SW 1271 (cell line): ENCODE measurements at regions not wholly inside any gene's neighbourhood (a gene's known extent, or its start where the extent isn't known, plus 50 kb on each side); places are given as distances from the start of the nearest gene placed in this dataset.
A peak's percentile ranks its signal among the peaks of the same experiment; 100 is the strongest.

Source experiments
- DNase-seq, 2 experiments: peaks; one replicate each; lab custom pipeline; 2025; lab: John Stamatoyannopoulos, UW

DNA sequence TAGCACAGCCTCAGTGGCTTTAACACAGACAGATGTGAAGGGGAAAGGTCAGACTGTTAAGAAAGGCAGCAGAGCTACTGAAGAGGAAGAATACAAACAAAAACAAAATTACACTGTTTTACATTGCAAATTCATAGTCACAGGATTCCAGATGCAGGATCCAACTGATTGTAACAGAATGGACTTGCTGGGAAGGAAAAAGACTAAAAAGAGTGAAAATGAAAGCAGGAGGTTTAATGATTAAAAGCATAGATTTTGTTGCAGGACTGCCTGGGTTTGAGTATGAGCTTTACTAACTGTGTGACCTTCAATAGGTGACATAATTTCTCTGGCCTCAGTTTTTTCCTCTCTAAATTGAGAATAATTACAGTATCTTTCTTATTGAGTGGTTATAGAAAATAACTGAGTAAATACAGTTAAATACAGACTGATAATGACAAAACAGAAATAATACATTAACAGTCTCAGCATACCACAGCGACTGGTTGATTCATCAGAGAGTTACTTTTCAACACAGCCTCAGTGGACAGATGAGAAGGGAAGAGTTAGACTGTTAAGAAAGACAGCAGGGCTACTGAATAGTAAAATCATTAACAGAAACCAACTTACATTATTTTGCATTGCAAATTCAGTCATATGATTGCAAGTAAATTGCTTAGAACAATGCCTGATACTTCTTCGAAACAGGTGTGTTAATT is 704.2 kb upstream of the TENM4 start:
- no peak for DNase-seq

DNA sequence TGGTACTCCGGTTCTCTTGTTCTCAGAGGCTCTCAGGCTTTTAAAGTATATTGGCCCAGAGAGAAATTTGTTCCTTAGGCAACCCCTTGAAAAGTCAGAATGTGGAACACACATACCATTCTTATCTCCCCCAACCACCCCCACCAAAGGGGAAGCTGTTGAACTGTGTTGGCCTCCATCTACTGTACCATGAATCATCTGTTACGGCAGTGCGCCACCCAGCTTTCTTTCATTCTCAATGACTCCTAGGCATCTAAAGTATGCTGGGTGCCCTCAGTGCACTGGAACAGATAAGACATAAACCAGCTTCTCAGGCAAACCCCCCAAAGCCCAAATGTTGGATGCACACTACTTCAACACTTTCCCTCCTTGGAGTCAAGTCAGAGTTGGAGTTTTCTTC is 696.2 kb upstream of the TENM4 start:
- no peak for DNase-seq

DNA sequence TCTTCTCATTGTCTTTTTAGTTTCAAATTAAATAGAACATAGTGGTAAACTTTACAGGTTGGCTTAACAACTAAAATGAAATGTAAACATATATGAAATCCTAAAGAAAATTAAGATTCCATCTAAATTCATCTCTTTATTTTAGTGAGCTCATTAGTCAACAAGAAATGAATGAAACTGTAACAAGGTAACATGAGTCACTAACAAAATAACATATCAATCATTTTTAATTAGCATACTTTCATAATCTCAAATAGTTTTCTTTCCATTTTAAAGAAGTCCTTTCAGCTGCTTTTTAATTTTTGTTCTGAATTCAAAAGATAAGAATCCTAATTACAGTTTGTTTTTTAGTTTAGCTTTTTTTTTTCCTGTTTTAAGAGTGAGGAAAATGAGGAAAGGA is 688.6 kb upstream of the TENM4 start:
- DNase-seq, result no peak

DNA sequence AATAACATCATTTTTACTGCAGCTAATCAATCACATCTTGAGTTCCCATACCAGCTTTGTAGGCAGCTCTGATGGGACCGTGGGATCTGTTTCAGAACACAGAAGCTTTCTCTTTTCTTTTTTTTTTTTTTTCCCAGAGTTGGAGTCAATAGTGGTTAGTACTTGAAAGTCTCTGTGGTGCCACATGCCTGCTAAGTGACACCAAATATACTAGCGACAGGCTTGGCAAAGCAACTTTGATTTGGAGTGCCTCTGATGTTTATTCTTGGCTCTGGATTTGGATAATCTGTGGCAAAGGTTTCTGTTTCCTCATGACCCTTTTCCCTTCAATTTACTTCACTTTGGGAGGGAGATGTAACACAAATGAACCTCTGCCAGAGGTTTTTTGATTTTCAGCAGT is 681.4 kb upstream of the TENM4 start:
- no peak for DNase-seq

DNA sequence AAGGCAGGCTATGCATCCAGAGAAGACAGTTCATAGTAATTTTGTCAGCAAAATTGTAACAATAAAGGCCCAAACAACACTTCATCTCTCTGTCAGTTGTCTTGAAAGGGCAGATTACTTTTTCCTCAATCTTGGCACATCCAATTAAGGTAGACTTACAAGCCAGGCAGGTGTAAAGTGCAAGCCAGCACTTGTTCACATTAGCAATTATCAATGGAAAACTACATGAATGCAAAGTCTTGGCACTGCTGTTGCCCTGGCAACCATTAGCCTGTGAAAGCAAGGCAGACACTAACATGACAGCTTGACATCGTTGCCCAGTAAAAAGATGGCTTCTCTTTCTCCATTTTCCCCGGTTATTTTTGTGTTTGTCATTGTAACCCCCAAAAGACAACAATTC is 677.2 kb upstream of the TENM4 start:
- no peak for DNase-seq

DNA sequence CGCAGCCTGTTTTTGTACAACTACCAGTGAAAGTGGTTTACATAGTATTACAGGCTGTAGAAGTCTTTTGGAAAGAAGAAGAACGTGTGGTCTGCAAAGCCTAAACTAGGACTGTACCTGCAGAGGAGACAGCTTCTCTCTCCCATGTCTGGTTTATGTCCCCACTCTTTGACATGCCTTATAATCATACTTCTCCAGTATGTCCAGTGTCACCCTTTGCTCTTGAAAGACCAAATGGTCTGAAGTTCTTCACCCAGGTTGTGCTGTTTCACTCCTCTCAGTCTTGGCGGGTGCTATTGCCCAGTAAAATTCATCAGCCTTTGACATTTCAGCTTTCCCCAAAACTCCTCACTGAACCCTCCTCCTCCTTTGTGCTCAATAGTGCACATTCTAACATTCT is 676.0 kb upstream of the TENM4 start:
- DNase-seq, result no peak

DNA sequence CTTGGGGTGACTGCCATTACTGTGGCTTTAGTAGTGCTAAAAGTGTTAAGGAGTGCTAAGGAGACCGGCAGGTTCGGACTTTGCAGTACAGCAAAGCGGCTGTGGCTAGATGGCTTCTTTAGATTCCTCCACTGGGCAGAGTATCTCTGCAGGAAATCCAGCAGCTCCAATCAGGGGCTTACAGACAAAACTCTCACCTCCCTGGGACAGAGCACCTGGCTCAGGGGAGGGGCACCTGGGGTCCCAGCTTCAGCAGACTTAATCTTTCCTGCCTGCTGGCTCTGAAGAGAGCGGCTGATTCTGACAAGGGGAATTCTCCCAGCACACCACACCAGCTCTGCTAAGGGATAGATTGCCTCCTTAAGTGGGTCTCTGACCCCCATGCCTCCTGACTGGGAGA is 668.8 kb upstream of the TENM4 start:
- DNase-seq, result no peak

DNA sequence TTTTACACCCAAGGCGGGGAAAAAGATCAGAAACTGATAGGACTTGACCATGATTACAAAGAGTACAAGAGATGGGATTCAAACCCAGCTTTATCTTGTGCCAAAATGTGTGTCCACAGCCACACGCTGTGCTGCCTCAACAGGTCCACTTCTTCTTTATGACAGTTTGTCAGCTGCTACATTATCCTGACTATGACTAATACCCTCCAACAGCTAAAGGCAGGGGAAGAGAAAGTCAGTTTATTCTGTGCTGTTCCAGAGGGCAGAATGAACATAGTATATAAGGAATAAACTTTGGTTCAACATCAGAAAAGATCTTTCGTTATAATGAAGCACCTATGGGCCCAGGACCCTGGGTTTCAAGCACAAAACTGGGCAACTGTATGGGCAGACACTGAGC is 668.2 kb upstream of the TENM4 start:
- DNase-seq, result no peak

DNA sequence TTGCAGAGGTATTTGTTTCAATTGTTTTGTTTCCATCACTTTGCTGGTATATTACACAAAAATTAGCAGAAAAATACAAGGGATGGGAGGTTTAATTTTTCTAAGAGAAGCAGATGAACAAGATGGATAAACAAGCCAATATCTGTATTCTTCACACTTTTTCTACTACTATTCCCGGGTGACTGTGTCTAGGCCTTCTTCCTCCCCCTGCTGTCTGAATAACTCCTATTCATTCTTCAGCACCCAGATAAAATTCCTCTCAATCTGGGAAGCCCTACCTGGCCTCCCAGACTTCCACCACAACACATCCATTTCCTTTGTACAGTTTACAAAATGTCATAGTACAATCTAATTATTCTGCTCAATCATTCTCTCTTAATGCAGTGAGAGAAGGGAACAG is 666.6 kb upstream of the TENM4 start:
- peak in 1 of 2 experiments; percentile 8 for DNase-seq

DNA sequence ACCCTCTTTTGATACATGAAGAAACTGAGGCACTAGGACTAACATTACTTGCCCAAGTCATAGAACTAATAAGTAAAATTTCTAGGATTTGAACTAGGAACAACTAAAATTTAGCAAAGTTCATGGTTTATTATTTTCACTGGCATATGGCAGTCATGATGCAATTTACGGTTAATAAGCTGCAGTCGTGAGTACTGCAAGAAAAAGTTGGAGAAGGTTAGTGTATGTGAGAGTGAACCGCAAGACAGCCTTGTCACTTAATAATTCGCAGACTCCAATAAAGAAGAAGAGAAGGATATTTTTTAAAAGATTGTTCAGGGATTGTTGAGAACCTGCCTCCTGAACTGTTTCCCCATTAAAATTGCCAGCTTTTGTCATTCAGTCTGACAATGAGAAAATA is 663.4 kb upstream of the TENM4 start:
- DNase-seq, result no peak

DNA sequence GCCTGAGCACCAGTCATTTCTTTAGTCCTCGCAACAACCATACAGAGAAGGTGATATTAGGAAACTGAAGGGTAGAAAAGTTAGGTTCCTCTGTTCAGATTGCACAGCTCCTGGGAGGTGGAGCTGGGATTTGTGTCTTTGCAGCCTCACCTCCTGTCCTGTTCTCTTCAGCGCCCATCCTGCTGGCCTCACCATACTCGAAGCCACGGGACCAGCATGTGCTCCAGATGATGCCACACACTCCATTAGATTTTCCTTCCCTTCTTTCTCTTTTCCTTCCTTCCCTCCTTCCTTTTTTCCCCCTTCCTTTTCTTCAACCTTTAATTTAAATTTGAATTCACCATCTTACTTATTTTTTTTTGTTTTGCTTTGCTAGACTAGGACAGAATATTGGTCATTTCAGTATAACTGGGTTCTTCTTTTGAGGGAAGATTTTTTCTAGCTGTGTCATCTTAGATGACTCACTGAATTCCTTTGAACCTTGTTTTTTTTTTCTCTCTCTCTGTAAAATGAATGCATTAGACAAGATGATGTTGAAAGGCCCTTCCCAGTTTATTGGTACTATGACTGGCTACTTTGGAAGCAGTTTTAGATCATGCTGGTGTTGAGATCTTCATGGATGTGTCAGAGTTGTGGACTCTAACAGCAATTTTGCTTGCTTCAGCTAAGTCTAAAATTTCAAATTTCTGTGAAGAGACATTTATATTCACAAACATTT is 662.5 kb upstream of the TENM4 start:
- peak; percentile 56 to 90 for DNase-seq

DNA sequence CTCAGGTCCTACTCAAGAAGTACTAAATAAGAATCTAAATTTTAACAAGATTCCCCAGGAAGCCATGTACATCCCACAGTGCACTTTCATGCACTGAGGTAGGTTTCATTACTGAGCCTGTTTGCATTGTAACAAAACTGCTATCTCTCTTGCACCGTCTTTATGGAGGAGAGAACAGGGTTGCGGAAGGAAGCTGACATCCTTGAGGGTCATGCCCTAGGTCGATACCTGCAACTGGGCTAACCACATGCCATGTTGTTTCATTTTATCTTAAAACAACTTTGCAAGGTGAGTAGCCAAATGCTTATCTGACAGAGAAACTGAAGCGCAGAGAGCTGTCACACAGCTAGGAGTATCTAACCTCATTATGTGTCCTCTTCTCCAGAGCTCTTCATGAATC is 656.3 kb upstream of the TENM4 start:
- DNase-seq, result no peak

DNA sequence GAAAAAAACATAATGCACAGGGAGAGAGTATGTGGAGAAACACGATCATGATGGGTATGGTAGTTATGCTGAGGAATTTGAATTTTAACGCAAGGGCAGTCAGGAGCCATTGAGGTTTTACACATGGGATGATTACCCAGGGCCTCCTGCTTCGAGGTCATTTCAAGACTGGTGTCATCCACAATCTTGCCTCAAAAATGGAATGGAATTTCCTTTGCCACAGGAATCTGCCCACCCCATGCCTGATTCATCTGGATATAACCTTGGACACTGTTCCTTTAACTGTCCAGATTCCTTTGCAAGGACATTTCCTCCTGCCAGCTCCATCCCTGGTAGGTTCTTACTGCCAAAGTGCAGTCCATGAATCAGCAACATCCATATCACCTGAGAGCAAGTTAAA is 655.9 kb upstream of the TENM4 start:
- DNase-seq, result peak in 1 of 2 experiments; percentile 55

DNA sequence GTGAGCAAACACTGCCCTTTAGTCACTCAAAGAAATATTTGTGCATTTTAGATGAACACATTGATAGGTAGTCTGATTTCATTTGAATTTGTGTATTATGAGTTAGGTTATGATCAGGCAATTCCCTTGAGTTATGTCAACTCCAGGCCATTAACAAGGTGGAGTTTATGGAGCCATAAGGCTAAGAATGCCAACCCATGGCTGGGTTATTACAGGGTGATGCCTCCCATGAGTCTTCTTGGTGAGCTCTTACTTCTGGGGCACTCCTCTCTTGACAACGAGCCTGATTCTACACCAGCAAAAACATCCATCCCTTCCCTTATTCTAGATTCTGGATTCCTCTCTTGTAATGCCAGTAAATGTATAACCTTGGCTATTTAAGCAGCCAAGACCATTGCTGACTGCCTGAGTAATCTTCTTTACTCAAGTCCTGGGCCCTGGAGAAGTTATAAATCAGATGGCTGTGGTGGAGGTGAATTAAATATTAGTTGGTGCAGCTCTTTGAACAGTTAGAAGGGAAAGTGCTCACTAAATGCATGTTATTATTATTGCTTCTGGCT is 645.7 kb upstream of the TENM4 start:
- no peak for DNase-seq

DNA sequence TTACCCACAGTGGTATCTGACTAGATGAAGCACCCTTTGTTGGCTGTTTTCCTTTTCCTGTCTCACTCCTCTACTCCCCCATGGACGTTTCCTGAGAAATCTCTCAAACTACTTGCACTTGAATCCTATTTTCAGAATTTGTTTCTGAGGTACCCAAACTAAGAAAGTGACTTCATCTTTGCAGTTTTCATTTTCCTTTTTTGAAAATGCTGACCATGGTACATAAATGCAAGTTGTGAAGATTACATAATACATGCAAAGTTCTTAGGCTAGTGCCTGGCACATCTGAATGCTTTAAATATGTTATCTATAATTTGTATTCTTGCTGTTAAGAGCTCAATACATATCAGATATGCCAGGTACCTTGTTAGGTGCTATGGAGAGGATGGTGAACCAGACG is 644.7 kb upstream of the TENM4 start:
- no peak for DNase-seq

DNA sequence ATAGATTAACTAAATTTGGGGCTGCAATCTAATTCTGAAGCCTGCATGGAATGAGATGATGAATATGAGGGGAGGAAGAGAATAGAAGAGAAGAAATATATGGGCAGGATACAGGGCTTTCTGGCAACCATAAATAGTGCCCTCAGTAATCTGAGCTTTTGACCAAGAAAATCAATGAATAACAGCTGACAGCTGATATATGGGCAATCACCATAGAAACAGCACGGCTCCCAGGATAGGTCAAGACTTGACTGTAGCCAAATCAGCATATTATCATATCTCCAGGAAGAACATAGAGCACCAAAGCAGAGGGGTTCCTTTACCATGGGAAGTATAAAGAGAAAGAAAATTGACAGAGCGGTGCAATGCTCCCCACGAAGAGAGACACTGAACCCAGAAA is 643.8 kb upstream of the TENM4 start:
- no peak for DNase-seq

DNA sequence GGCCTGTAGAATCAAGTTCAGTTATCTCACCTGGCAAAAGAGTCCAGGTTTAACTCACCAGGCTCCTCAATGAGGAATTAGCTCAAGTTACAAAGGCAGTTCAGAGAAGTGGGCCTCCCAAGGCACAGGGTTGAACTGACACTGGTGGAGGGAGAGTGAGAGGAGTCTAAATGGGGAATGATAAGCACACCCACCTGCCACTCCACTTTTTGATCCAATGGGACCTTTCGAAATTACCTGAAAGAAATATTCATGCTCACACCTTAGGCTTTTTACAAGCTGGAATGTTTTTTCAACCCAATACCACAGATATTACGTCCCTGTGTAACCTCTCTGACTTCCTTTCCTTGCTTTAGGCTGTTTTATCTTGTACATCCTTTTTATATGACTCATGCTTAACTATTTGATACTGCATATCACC is 642.7 kb upstream of the TENM4 start:
- DNase-seq, result peak in 1 of 2 experiments; percentile 46

DNA sequence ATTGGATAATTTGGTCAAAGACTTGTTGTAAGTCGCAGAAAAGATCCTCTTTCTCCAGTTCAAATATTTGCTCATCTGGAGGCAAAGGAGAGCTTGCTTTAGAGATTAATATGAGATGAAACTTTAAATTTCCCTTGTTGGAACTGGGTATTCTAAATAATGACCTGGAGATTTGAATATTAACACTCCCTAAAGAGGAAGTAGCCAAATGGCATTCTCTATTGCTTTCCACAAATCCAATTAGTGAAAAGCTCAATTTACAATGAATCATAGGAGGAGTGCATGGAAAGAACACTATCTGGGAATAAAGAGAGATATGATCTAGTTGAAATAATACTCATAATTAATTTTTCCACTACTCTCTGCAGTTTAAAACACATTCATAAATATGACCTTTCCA is 641.6 kb upstream of the TENM4 start:
- DNase-seq, result no peak

DNA sequence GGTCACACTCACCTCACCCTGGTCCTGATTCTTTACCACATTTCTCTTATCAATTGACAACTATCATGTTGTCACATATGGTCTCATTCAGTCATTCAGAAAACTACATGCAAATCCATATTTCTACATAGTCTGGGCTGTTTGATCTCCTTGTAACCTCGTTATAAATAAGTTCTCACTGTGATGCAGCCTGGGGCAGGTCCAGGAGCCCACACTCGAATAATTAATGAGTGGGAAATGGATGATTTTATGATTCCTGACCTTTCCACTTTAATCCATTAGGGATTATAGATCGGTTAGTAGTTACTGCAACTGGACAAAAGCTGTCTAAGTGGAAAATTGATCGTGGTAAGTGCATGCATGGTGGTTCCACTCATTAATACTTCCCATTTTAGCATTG is 636.3 kb upstream of the TENM4 start:
- DNase-seq, result no peak

DNA sequence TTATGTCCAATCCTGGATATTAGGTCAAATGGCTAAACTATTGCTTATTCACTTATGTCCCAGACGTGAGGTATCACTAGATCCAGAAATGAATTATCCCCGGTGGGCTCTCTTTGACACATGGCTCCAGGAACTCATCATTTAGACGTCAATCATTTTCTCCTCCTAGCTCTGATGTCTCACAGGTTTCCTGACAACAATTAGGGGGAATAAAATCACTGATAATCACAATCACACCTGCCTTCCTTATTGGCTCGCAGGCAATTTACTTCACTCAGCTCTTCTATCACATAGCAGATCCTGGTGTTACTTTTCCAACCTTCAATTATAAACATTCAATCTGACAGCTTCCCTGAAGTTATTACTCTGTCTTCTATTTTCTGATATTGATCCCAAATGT is 634.0 kb upstream of the TENM4 start:
- DNase-seq, result no peak

DNA sequence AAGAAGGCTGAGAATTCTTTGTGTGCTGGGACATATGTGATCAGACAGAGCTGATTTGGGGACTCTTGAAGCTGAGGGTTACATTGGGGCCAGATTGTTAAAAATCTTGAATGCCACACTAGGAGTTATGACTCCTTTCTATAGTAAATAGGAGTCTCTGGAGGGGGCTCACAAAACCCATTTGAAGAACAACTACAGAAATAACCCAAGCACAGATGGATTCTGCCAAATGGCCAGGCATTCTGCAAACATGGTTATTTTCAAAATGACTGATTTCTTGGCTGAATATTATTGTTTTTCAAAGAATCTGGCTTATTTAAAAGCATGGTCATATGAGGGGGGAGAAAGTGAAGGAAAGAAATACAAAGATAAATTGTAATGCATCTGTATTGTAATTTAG is 625.5 kb upstream of the TENM4 start:
- no peak for DNase-seq

DNA sequence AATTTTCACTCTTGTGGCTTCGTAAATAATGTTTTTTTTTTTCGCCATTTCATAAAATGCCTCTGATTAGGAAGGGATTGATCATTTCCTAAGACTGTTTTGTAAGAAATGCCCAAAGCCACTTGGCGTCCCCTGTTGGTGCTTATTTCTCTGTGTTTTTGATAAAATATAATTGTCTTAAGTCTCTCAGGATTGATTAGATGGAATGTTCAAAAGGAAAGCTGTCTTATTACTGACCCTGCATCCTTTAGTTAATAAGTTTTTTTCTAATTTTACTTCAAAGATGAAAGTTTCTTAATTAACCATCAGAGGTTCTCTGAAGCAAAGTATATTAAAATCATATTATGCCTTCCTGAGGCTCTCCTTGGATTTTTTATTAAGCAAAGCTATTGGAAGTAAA is 624.3 kb upstream of the TENM4 start:
- DNase-seq, result no peak

DNA sequence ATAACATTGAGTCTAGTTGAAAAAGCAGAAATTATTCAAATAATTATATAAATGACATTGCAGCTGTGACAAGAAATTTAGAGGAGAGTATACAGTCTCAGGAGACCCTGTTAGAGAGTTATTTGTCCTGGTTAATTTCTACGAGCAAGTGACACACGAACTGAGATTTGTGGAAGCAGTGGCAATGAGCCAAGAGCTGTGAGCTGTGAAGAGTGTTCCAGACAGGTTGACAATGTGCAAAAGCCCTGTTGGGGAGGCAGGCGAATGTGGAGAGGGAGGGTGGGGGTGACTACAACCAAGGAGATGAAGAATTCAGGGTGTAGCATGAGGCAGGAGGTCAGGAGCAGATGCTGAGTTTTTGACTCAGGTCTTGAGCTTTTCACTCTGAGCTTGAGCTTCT is 620.2 kb upstream of the TENM4 start:
- DNase-seq, result no peak
